NOMO-1 (cell line): ENCODE measurements at regions not wholly inside any gene's neighbourhood (a gene's known extent, or its start where the extent isn't known, plus 50 kb on each side); places are given as distances from the start of the nearest gene placed in this dataset.
"Not testable (repeated sequence)": the region's sequence is repeated elsewhere in the genome, so short reads cannot be mapped to it uniquely, and the experiment has no call there.

Source experiments
- DNase-seq, 2 experiments: peaks; one replicate each; lab custom pipeline; 2025; ENCODE audit not compliant: unreplicated experiment in 2 of 2; lab: John Stamatoyannopoulos, UW

GRCh38 chrX:47776292-47777006, 60.3 kb upstream of the ZNF81 start:
- no peak for DNase-seq

GRCh38 chrX:47772764-47773163, 63.9 kb upstream of the ZNF81 start:
- DNase-seq = no peak

DNA sequence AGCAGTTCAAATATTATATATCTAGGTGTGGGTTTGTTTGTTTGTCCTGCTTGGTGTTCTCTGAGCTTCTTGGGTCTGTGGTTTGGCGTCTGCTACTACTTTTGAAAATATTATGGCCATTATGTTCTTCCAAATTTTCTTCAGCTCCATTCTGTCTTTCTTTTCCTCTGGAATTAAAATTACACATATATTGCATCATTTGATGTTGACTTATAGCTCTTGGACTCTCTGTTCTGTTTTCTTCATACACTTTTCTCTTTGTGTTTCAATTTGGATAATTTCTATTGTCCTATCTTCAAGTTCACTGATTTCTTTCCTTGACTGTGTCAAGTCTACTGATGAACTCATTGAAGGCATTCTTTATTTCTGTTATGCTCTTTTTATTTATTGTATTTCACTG, 65.2 kb upstream of the ZNF81 start:
- no peak for DNase-seq

- not testable (repeated sequence) for DNase-seq
Observed at GRCh38 chrX:47762826-47763225, 73.9 kb upstream of the ZNF81 start.

DNA sequence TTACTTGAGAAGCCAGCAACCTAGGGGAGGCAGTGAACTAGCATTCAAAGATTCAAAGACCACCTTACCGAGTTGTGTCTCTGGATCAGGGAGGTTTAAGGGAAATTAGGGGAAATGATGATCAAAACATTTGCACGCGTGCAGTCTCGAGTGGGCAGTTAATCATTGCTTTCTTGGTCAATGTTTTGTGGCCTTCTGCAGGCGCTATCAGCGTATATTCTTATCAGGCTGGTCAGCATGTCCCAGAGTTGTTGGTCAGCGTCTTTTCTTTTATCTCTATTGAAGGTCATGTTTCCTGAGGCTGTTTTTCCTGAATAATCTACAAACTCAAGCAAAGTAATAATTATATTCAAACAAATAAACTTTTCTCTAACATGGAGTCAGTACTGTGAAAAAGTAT, 84.0 kb upstream of the ZNF81 start:
- DNase-seq = no peak

- no peak for DNase-seq
Observed at GRCh38 chrX:47751670-47752069, 85.0 kb upstream of the ZNF81 start.

DNA sequence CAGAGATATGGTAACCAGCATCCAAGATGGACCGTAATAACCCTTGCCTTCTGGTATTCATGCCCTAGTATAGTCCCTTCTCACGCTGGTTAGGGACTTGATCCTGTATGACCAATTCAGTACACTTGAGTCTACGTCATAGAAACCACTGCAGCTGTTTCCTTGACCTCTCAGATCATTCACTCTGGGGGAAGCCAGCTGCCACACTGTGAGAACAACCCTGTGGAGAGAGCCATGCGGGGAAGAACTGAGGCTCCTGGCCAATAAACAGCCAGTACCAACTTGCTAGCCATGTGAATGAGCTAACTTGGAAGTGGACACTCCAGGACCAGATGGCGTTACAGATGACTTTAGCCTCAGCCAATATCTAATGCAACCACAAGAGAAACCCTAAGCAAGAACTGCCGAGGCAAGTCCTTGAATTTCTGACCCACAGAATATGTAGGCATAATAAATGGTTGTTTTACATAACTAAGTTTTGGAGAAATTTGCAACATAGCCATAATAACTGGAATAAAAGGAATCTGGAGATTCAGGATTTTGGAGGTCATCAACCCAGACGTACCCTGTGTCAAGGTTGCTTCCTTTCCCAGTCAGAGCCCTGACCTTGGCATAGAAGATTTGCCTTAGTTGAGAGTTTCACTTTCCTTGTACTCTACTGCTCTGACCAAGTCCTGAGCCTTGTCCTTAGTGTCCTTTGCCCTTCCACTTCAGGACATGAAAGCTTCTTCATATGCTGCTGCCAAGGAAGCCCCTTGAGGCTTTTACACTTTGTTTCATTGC, 87.3 kb upstream of the ZNF81 start:
- no peak for DNase-seq

- no peak for DNase-seq
Observed at GRCh38 chrX:47748576-47748975, 88.1 kb upstream of the ZNF81 start.

DNA sequence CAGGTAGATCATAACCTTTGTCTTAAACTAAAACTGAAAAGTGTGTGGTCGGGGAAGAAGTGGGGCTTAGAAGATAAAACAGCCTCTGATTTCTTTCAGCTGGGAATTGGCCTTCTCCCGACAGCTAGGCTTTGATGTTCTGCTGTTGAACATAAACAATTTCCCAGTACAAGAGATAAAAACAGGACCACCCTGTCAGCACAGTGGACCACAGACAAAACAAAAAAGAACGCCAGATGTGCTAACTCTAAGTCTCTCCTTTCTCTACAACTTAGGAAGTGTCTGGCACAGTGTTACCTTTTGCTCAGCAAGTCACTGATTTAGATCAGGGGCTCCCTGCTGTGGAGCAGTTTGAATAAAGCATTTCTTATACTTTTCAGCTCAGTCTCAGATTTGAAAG, 87.5 kb upstream of the UXT start:
- no peak for DNase-seq

DNA sequence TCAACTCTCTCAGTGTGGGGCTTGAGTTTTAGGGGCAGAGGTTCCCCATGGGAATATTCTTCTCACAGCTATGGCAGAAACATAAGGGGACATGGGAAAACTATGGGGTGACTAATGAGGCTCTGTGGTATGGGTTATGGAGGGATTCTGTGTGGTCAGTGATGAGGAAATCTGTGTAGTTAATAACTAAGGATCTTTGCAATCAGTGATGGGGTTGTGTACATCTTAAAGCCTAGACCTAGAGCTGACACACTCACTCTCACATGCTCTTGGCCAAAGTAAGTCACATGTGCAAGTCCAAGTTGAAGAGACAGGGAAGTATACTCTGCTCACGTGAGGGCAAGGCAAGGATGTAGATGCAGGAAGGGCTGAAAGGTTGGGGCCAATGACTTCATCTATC, 86.4 kb upstream of the UXT start:
- no peak for DNase-seq

DNA sequence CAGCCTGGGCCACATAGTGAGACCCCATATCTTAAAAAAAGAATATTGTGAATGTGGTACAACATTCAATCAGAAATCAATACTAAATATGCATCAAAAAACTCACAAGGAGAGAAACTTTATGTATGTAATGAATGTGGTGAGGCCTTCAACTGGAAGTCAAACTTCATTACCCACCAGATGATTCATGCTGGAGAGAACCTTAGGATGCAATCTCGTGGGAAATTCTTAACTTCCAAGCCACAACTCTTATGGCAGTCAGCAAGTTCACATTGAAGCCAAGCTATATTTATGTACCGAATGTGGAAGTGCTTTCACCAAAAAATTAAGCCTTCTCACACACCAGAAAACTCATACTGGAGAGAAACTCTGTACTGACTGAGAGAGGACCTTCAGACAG, 84.5 kb upstream of the UXT start:
- DNase-seq = peak in 1 of 2 experiments; percentile 14

DNA sequence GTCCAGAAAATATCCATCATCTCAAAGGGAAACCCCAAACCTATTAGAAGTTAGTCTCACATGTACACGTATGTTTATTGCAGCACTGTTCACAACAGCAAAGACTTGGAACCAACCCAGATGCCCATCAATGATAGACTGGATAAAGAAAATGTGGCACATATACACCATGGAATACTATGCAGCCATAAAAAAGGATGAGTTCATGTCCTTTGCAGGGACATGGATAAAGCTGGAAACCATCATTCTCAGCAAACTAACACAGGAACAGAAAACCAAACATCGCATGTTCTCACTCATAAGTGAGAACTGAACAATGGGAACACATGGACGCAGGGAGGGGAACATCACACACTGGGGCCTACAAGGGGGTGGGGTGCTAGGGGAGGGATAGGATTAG, 79.9 kb upstream of the UXT start:
- not testable (repeated sequence) for DNase-seq

- no peak for DNase-seq
Observed at GRCh38 chrX:47723689-47724088, 64.7 kb upstream of the UXT start.

GRCh38 chrX:47723083-47723482, 64.1 kb upstream of the UXT start:
- no peak for DNase-seq

DNA sequence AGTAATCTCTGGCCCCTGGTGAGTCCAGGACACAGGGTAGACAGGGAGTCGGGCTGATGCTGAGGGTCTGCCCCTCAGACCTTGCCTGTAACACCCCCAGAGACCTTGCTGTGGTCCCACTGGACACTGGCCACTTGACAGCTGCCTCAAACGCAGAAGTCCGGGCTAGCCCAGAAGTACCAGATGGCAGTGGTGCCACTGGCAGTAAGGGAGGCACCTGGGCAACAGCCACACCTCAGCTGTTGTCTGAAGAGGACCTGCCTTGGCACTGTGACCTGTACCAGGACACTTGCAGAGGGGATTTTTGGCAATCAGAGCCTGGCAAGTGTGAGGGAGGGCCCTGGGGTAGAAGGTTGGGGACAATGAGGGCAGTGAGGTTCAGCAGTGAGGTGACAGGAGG, 63.3 kb upstream of the UXT start:
- DNase-seq = no peak

- not testable (repeated sequence) for DNase-seq
Observed at GRCh38 chrX:47715078-47715477, 56.1 kb upstream of the UXT start.

- not testable (repeated sequence) for DNase-seq
Observed at GRCh38 chrX:47712675-47713074, 53.7 kb upstream of the UXT start.

DNA sequence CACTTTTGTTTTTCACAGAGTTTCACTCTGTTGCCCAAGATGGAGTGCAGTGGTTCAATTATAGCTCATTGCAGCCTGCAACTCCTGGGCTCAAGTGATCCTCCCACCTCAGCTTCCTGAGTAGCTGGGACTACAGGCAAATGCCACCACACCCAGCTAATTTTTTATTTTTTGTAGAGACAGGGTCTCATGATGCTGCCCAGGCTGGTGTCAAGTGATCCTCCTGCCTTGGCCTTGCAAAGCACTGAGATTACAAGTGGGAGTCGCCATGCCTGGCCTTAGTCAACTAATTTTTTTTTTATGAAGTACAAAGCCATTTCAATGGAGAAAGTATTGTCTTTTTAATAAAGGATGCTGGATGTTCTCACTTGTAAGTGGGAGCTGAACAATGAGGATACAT, 51.3 kb upstream of the UXT start:
- DNase-seq = no peak
